ENCODE measurements at regions not wholly inside any gene's neighbourhood (a gene's known extent, or its start where the extent isn't known, plus 50 kb on each side); places are given as distances from the start of the nearest gene placed in this dataset.

- no peaks in the 10 kb centered on the region for H4K20me1 ChIP-seq (replicated peaks; ENCODE audit: insufficient read depth)
- H3K27me3 Mint-ChIP-seq (ENCODE audit: insufficient read depth, low read depth, poor library complexity) = no peaks in the 10 kb centered on the region
- no peaks in the 10 kb centered on the region for H3F3A ChIP-seq (replicated peaks; ENCODE audit: low read depth)
- no peaks in the 10 kb centered on the region for H3K27me3 ChIP-seq (ENCODE audit: insufficient read depth)
- H3K4me1 ChIP-seq (ENCODE audit: insufficient read depth) = no peaks in the 10 kb centered on the region
- no peaks in the 10 kb centered on the region for H3K4me1 Mint-ChIP-seq
- H3K27ac Mint-ChIP-seq = no peak overlapping the region
- H3K9me3 Mint-ChIP-seq = peaks cover 5% of the 10 kb centered on the region; the same call in 1 of the 3 replicates
- H3K36me3 Mint-ChIP-seq (ENCODE audit: low read depth) = no peaks in the 10 kb centered on the region
- no peak for ATAC-seq
- DNase-seq (ENCODE audit: low spot score) = no peak
- no peaks in the 10 kb centered on the region for H3K9me2 ChIP-seq (ENCODE audit: insufficient read depth)
- no peak overlapping the region for H3K4me2 ChIP-seq
- H3K27ac ChIP-seq (ENCODE audit: low read depth) = no peak overlapping the region
- H2AFZ ChIP-seq = no peak overlapping the region
- no peaks in the 10 kb centered on the region for H3K79me2 ChIP-seq (replicated peaks; ENCODE audit: insufficient read depth)
- no peaks in the 10 kb centered on the region for H3K36me3 ChIP-seq (ENCODE audit: insufficient read depth)
- TF ChIP-seq JUNB (IDR thresholded peaks at IDR 0.05; ENCODE audit: unreplicated experiment) (no peak), STAT1 (IDR thresholded peaks at IDR 0.05; ENCODE audit: unreplicated experiment) (no peak), EZH2phosphoT487 (IDR thresholded peaks at IDR 0.05; ENCODE audit: unreplicated experiment) (no peak), CTCF (conservative IDR thresholded peaks at IDR 0.05; ENCODE audit: low read depth in 2 of 2) (no peak), REST (IDR thresholded peaks at IDR 0.05; ENCODE audit: unreplicated experiment) (no peak), ZNF331 (CRISPR knock-in tag; IDR thresholded peaks at IDR 0.05; ENCODE audit: low read depth) (no peak), POLR2AphosphoS5 (IDR thresholded peaks at IDR 0.05; ENCODE audit: low read depth) (no peak), ETS1 (IDR thresholded peaks at IDR 0.05) (no peak)
- H3K4me3 ChIP-seq = no peak overlapping the region
- no peak overlapping the region for H3K4me3 Mint-ChIP-seq
These were observed 1086.1 kb downstream of the GRM8 start for GRCh38 chr7:126166645-126167044.

- Histone ChIP-seq H3K27ac (ENCODE audit: low read depth) (no peak overlapping the region), H3K4me2 (no peak overlapping the region), H4K20me1 (replicated peaks; ENCODE audit: insufficient read depth) (no peaks in the 10 kb centered on the region), H3K79me2 (replicated peaks; ENCODE audit: insufficient read depth) (no peaks in the 10 kb centered on the region), H3F3A (replicated peaks; ENCODE audit: low read depth) (no peaks in the 10 kb centered on the region), H2AFZ (no peak overlapping the region), H3K4me1 (ENCODE audit: insufficient read depth) (no peaks in the 10 kb centered on the region), H3K36me3 (ENCODE audit: insufficient read depth) (no peaks in the 10 kb centered on the region), H3K4me3 (no peak overlapping the region), H3K9me2 (ENCODE audit: insufficient read depth) (no peaks in the 10 kb centered on the region), H3K27me3 (ENCODE audit: insufficient read depth) (no peaks in the 10 kb centered on the region)
- Mint-ChIP-seq H3K27ac (no peak overlapping the region), H3K9me3 (peaks cover 5% of the 10 kb centered on the region; the same call in 1 of the 3 replicates), H3K36me3 (ENCODE audit: low read depth) (no peaks in the 10 kb centered on the region), H3K27me3 (ENCODE audit: insufficient read depth, low read depth, poor library complexity) (no peaks in the 10 kb centered on the region), H3K4me3 (no peak overlapping the region), H3K4me1 (no peaks in the 10 kb centered on the region)
- DNase-seq (ENCODE audit: low spot score) (no peak), ATAC-seq (no peak)
- TF ChIP-seq REST (IDR thresholded peaks at IDR 0.05; ENCODE audit: unreplicated experiment) (no peak), NANOG (IDR thresholded peaks at IDR 0.05; ENCODE audit: borderline replicate concordance) (no peak), ETS1 (IDR thresholded peaks at IDR 0.05) (no peak), STAT1 (IDR thresholded peaks at IDR 0.05; ENCODE audit: unreplicated experiment) (no peak), POLR2AphosphoS5 (IDR thresholded peaks at IDR 0.05; ENCODE audit: low read depth) (no peak), CTCF (conservative IDR thresholded peaks at IDR 0.05; ENCODE audit: low read depth in 2 of 2) (no peak), ZNF114 (CRISPR knock-in tag; IDR thresholded peaks at IDR 0.05) (no peak), ZNF331 (CRISPR knock-in tag; IDR thresholded peaks at IDR 0.05; ENCODE audit: low read depth) (no peak), EZH2phosphoT487 (IDR thresholded peaks at IDR 0.05; ENCODE audit: unreplicated experiment) (no peak)
These were observed 1089.1 kb downstream of the GRM8 start for GRCh38 chr7:126163647-126164046.

All from GM23338 (cell line).